ENCODE measurements at regions not wholly inside any gene's neighbourhood (a gene's known extent, or its start where the extent isn't known, plus 50 kb on each side); places are given as distances from the start of the nearest gene placed in this dataset.
"Not testable (repeated sequence)": the region's sequence is repeated elsewhere in the genome, so short reads cannot be mapped to it uniquely, and the experiment has no call there.

- DNase-seq; POLR2A ChIA-PET; ATAC-seq (ENCODE audit: low read depth); H3K9ac ChIP-seq (ENCODE audit: low read length); H3K27ac Mint-ChIP-seq; H3K27me3 Mint-ChIP-seq; H3K4me3 Mint-ChIP-seq; intact Hi-C loops (cut with micrococcal nuclease); CTCF ChIA-PET; H3K4me1 ChIP-seq (ENCODE audit: control insufficient read depth in 2 of 2, insufficient read depth in 2 of 2, low read length in 2 of 2); H3K4me2 ChIP-seq (replicated peaks; ENCODE audit: low read depth, low read length, poor library complexity, severe bottlenecking); H3K4me3 ChIP-seq (ENCODE audit: control extremely low read depth in 1 of 5, extremely low read depth in 1 of 5, insufficient read depth in 1 of 5, low read depth in 2 of 5, low read length in 4 of 5); H3K27ac ChIP-seq (ENCODE audit: low read length in 2 of 2); H3K9me3 Mint-ChIP-seq (ENCODE audit: insufficient read depth); H3K27me3 ChIP-seq (replicated peaks in 1 of 4; ENCODE audit: control extremely low read depth in 1 of 4, control insufficient read depth in 3 of 4, insufficient read depth in 4 of 4, low read length in 3 of 4); H4K20me1 ChIP-seq (ENCODE audit: control insufficient read depth, insufficient read depth, low read length, poor library complexity, severe bottlenecking); H3K79me2 ChIP-seq (ENCODE audit: control insufficient read depth, insufficient read depth, low read length); H2AFZ ChIP-seq (ENCODE audit: insufficient read depth, low read depth, low read length, poor library complexity, severe bottlenecking); H3K9me3 ChIP-seq (ENCODE audit: control extremely low read depth in 1 of 3, control insufficient read depth in 2 of 3, insufficient read depth in 1 of 3, low read length in 2 of 3); H3K36me3 ChIP-seq (replicated peaks in 1 of 2; ENCODE audit: control extremely low read depth in 1 of 2, control insufficient read depth in 1 of 2, extremely low read depth in 1 of 2, insufficient read depth in 2 of 2, low read length in 1 of 2); H3K4me1 Mint-ChIP-seq: not testable (repeated sequence)
- no CpG with 5 or more reads among the region's 29 CpGs for WGBS (ENCODE audit: insufficient coverage)
These were observed 1423.6 kb upstream of the PCDH10 start for GRCh38 chr4:131725521-131725920.

- H3K4me2 ChIP-seq (replicated peaks; ENCODE audit: low read depth, low read length, poor library complexity, severe bottlenecking); H3K27me3 Mint-ChIP-seq; H3K4me3 Mint-ChIP-seq; H2AFZ ChIP-seq (ENCODE audit: insufficient read depth, low read depth, low read length, poor library complexity, severe bottlenecking); H3K36me3 ChIP-seq (replicated peaks in 1 of 2; ENCODE audit: control extremely low read depth in 1 of 2, control insufficient read depth in 1 of 2, extremely low read depth in 1 of 2, insufficient read depth in 2 of 2, low read length in 1 of 2); H3K4me3 ChIP-seq (ENCODE audit: control extremely low read depth in 1 of 5, extremely low read depth in 1 of 5, insufficient read depth in 1 of 5, low read depth in 2 of 5, low read length in 4 of 5); H3K79me2 ChIP-seq (ENCODE audit: control insufficient read depth, insufficient read depth, low read length); H3K27ac ChIP-seq (ENCODE audit: low read length in 2 of 2); ATAC-seq (ENCODE audit: low read depth); H3K9me3 ChIP-seq (ENCODE audit: control extremely low read depth in 1 of 3, control insufficient read depth in 2 of 3, insufficient read depth in 1 of 3, low read length in 2 of 3); POLR2A ChIA-PET; H3K4me1 Mint-ChIP-seq; intact Hi-C loops (cut with micrococcal nuclease); H3K27me3 ChIP-seq (replicated peaks in 1 of 4; ENCODE audit: control extremely low read depth in 1 of 4, control insufficient read depth in 3 of 4, insufficient read depth in 4 of 4, low read length in 3 of 4); H3K9ac ChIP-seq (ENCODE audit: low read length); H3K27ac Mint-ChIP-seq; H4K20me1 ChIP-seq (ENCODE audit: control insufficient read depth, insufficient read depth, low read length, poor library complexity, severe bottlenecking); DNase-seq; H3K9me3 Mint-ChIP-seq (ENCODE audit: insufficient read depth); H3K4me1 ChIP-seq (ENCODE audit: control insufficient read depth in 2 of 2, insufficient read depth in 2 of 2, low read length in 2 of 2); CTCF ChIA-PET: not testable (repeated sequence)
- WGBS (ENCODE audit: insufficient coverage), result 90% methylated on average over 9 of the region's 28 CpGs
These were observed 1422.2 kb upstream of the PCDH10 start for GRCh38 chr4:131726940-131727339.

- H3K9me3 Mint-ChIP-seq (ENCODE audit: insufficient read depth); H4K20me1 ChIP-seq (ENCODE audit: control insufficient read depth, insufficient read depth, low read length, poor library complexity, severe bottlenecking); CTCF ChIA-PET; H2AFZ ChIP-seq (ENCODE audit: insufficient read depth, low read depth, low read length, poor library complexity, severe bottlenecking); H3K4me2 ChIP-seq (replicated peaks; ENCODE audit: low read depth, low read length, poor library complexity, severe bottlenecking); H3K27me3 ChIP-seq (replicated peaks in 1 of 4; ENCODE audit: control extremely low read depth in 1 of 4, control insufficient read depth in 3 of 4, insufficient read depth in 4 of 4, low read length in 3 of 4); H3K27ac Mint-ChIP-seq; intact Hi-C loops (cut with micrococcal nuclease); H3K27ac ChIP-seq (ENCODE audit: low read length in 2 of 2); DNase-seq; H3K9me3 ChIP-seq (ENCODE audit: control extremely low read depth in 1 of 3, control insufficient read depth in 2 of 3, insufficient read depth in 1 of 3, low read length in 2 of 3); H3K36me3 ChIP-seq (replicated peaks in 1 of 2; ENCODE audit: control extremely low read depth in 1 of 2, control insufficient read depth in 1 of 2, extremely low read depth in 1 of 2, insufficient read depth in 2 of 2, low read length in 1 of 2); H3K4me1 ChIP-seq (ENCODE audit: control insufficient read depth in 2 of 2, insufficient read depth in 2 of 2, low read length in 2 of 2); H3K4me3 ChIP-seq (ENCODE audit: control extremely low read depth in 1 of 5, extremely low read depth in 1 of 5, insufficient read depth in 1 of 5, low read depth in 2 of 5, low read length in 4 of 5); ATAC-seq (ENCODE audit: low read depth); POLR2A ChIA-PET; H3K4me1 Mint-ChIP-seq; H3K79me2 ChIP-seq (ENCODE audit: control insufficient read depth, insufficient read depth, low read length); H3K9ac ChIP-seq (ENCODE audit: low read length); H3K4me3 Mint-ChIP-seq; H3K27me3 Mint-ChIP-seq: not testable (repeated sequence)
- WGBS (ENCODE audit: insufficient coverage), result 98% methylated on average over 16 of the region's 40 CpGs
These were observed 1421.7 kb upstream of the PCDH10 start for GRCh38 chr4:131727418-131727817.

- H3K9me3 Mint-ChIP-seq (ENCODE audit: insufficient read depth); H3K4me1 ChIP-seq (ENCODE audit: control insufficient read depth in 2 of 2, insufficient read depth in 2 of 2, low read length in 2 of 2); H3K9ac ChIP-seq (ENCODE audit: low read length); H3K27ac Mint-ChIP-seq; H4K20me1 ChIP-seq (ENCODE audit: control insufficient read depth, insufficient read depth, low read length, poor library complexity, severe bottlenecking); H3K9me3 ChIP-seq (ENCODE audit: control extremely low read depth in 1 of 3, control insufficient read depth in 2 of 3, insufficient read depth in 1 of 3, low read length in 2 of 3); H3K4me3 Mint-ChIP-seq; H3K27me3 ChIP-seq (replicated peaks in 1 of 4; ENCODE audit: control extremely low read depth in 1 of 4, control insufficient read depth in 3 of 4, insufficient read depth in 4 of 4, low read length in 3 of 4); H3K27me3 Mint-ChIP-seq; H3K4me1 Mint-ChIP-seq; H3K27ac ChIP-seq (ENCODE audit: low read length in 2 of 2); H3K4me3 ChIP-seq (ENCODE audit: control extremely low read depth in 1 of 5, extremely low read depth in 1 of 5, insufficient read depth in 1 of 5, low read depth in 2 of 5, low read length in 4 of 5); H3K79me2 ChIP-seq (ENCODE audit: control insufficient read depth, insufficient read depth, low read length); ATAC-seq (ENCODE audit: low read depth); H3K36me3 ChIP-seq (replicated peaks in 1 of 2; ENCODE audit: control extremely low read depth in 1 of 2, control insufficient read depth in 1 of 2, extremely low read depth in 1 of 2, insufficient read depth in 2 of 2, low read length in 1 of 2); intact Hi-C loops (cut with micrococcal nuclease); CTCF ChIA-PET; H3K4me2 ChIP-seq (replicated peaks; ENCODE audit: low read depth, low read length, poor library complexity, severe bottlenecking); H2AFZ ChIP-seq (ENCODE audit: insufficient read depth, low read depth, low read length, poor library complexity, severe bottlenecking); DNase-seq; POLR2A ChIA-PET: not testable (repeated sequence)
- 99% methylated on average over 23 of the region's 30 CpGs for WGBS (ENCODE audit: insufficient coverage)
These were observed 1419.9 kb upstream of the PCDH10 start for GRCh38 chr4:131729205-131729604.

Measured in B cell (primary cell).